Stomach (tissue), 4 donors: ENCODE measurements at regions not wholly inside any gene's neighbourhood (a gene's known extent, or its start where the extent isn't known, plus 50 kb on each side); places are given as distances from the start of the nearest gene placed in this dataset.

ENCODE experiments used
- EP300 ChIP-seq: sonication (generic); formaldehyde crosslinking; IDR thresholded peaks from one replicate; pipeline ENCODE4 v1.6.1; 2017; ENCODE audit warnings: antibody characterized with exemption
- POLR2A ChIP-seq, 4 donors: fragments of 450-650 bp; IDR thresholded peaks; one replicate each; pipeline ENCODE4 v1.6.1; 2016; ENCODE audit warnings: antibody characterized with exemption in 4 of 4, control low read depth in 2 of 4, mild to moderate bottlenecking in 1 of 4, moderate library complexity in 1 of 4
- POLR2AphosphoS5 ChIP-seq, 3 donors: sonication (generic); formaldehyde crosslinking; IDR thresholded peaks; one replicate each; pipeline ENCODE4 v1.6.1; 2016; ENCODE audit warnings: antibody characterized with exemption in 3 of 3
- TF ChIP-seq, protein P1 (sequence below), 7 experiments: fragments of 450-650 bp in 4 of 7; fragments of 200-600 bp in 3 of 7; sonication (generic) in 3 of 7; IDR thresholded peaks; one replicate each; pipeline ENCODE4 v1.5.1; 2016 to 2019; ENCODE audit warnings: antibody characterized with exemption in 7 of 7, control low read depth in 2 of 7, mild to moderate bottlenecking in 1 of 7

DNA sequence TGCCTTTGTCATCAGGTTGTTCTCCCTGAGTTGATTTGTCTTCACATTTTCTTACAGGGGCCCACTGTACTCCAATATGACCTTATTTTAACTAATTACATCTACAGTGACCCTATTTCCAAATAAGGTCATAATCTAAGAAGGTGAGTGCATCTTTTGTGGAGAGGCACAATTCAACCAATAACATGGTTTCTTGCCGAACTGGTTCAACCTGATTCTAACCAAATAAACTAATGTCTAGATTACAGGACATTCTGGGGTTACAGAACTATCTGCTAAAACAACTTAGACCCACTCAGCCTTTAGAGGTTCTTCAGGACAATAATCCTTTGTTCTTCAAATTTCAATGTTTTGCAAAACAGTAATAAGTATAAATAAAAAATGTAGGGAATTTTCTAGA is 496.5 kb upstream of the SOX11 start:
- TF ChIP-seq, protein P1, sequence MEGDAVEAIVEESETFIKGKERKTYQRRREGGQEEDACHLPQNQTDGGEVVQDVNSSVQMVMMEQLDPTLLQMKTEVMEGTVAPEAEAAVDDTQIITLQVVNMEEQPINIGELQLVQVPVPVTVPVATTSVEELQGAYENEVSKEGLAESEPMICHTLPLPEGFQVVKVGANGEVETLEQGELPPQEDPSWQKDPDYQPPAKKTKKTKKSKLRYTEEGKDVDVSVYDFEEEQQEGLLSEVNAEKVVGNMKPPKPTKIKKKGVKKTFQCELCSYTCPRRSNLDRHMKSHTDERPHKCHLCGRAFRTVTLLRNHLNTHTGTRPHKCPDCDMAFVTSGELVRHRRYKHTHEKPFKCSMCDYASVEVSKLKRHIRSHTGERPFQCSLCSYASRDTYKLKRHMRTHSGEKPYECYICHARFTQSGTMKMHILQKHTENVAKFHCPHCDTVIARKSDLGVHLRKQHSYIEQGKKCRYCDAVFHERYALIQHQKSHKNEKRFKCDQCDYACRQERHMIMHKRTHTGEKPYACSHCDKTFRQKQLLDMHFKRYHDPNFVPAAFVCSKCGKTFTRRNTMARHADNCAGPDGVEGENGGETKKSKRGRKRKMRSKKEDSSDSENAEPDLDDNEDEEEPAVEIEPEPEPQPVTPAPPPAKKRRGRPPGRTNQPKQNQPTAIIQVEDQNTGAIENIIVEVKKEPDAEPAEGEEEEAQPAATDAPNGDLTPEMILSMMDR (IDR thresholded peaks at IDR 0.05), result no peak
- TF ChIP-seq POLR2A (IDR thresholded peaks at IDR 0.05), result no peak
- TF ChIP-seq POLR2AphosphoS5 (IDR thresholded peaks at IDR 0.05), result no peak
- no peak for TF ChIP-seq EP300
